Endothelial cell of umbilical vein (primary cell): ENCODE measurements at regions not wholly inside any gene's neighbourhood (a gene's known extent, or its start where the extent isn't known, plus 50 kb on each side); places are given as distances from the start of the nearest gene placed in this dataset.

Source experiments
- BruUV-seq: library from RNA; stranded (reverse); fragments of 400-500 nt; replicated peaks from 2 replicates; lab custom pipeline; 2021; lab: Mats Ljungman, UMichigan
- CTCF ChIA-PET: fragments of 300-600, 350-600 bp; sonication (Branson Sonifier 250); formaldehyde crosslinking; loops from one replicate; lab custom pipeline; 2021; ENCODE audit warnings: antibody characterized with exemption, inconsistent platforms; lab: Charles Lee
- POLR2A ChIA-PET: fragments of 300-600, 350-600 bp; sonication (Branson Sonifier 250); formaldehyde crosslinking; loops from one replicate; lab custom pipeline; 2021; ENCODE audit warnings: antibody characterized with exemption, inconsistent platforms; lab: Charles Lee
- DNase-seq: peaks from one replicate; pipeline ENCODE4 v3.0.0-alpha.2; 2011; ENCODE audit warnings: low read depth, low spot score
- FAIRE-seq: peaks from 2 replicates; lab custom pipeline; 2011; peaks lifted over from hg19 to GRCh38; lab: Jason Lieb, UNC
- H2AFZ ChIP-seq: 2 replicates; pipeline ENCODE4 v1.6.0; 2012; ENCODE audit warnings: low read depth, low read length, control low read depth, inconsistent platforms
- H3K27ac ChIP-seq: 2 replicates; pipeline ENCODE4 v1.5.1; 2011; ENCODE audit warnings: low read depth, mild to moderate bottlenecking, control low read depth, low read length, moderate library complexity; ENCODE audit not compliant: insufficient read depth
- H3K27me3 ChIP-seq, 2 experiments: 2 replicates each; pipeline versions ENCODE4 v1.6.0 to v1.6.1; 2011; ENCODE audit warnings: low read length in 2 of 2, mixed read lengths in 1 of 2; ENCODE audit not compliant: control insufficient read depth in 2 of 2, insufficient read depth in 2 of 2
- H3K36me3 ChIP-seq, 2 experiments: 2 replicates in 1 of 2; 3 replicates in 1 of 2; pipeline ENCODE4 v1.5.1; 2011; ENCODE audit warnings: low read length in 2 of 2, mild to moderate bottlenecking in 1 of 2, moderate library complexity in 1 of 2; ENCODE audit not compliant: control insufficient read depth in 2 of 2, insufficient read depth in 2 of 2; ENCODE audit errors: extremely low read depth in 1 of 2
- H3K4me1 ChIP-seq: 3 replicates; pipeline ENCODE4 v1.5.1; 2011; ENCODE audit warnings: mild to moderate bottlenecking, low read length; ENCODE audit not compliant: control insufficient read depth, insufficient read depth; ENCODE audit errors: extremely low read depth
- H3K4me2 ChIP-seq: 2 replicates; pipeline ENCODE4 v1.6.1; 2011; ENCODE audit warnings: low read length, control low read depth, mixed read lengths; ENCODE audit not compliant: insufficient read depth
- H3K4me3 ChIP-seq, 3 experiments: fragments of 200-600 bp in 1 of 3; sonication (generic), shearing (Covaris generic) in 1 of 3; replicated peaks in 1 of 3; 2 replicates each; pipeline ENCODE4 v1.5.1; 2011 to 2016; ENCODE audit warnings: control low read depth in 3 of 3, low read length in 3 of 3, mild to moderate bottlenecking in 2 of 3, inconsistent platforms in 1 of 3, low read depth in 1 of 3, moderate library complexity in 1 of 3; ENCODE audit not compliant: insufficient read depth in 1 of 3
- H3K79me2 ChIP-seq: 2 replicates; pipeline ENCODE4 v1.6.0; 2012; ENCODE audit warnings: low read length, inconsistent platforms; ENCODE audit not compliant: control insufficient read depth, insufficient read depth
- H3K9ac ChIP-seq: replicated peaks from 2 replicates; pipeline ENCODE3; 2011; ENCODE audit warnings: low read length, control low read depth; ENCODE audit not compliant: insufficient read depth; ENCODE audit errors: extremely low read depth
- H3K9me1 ChIP-seq: replicated peaks from 3 replicates; pipeline ENCODE4 v1.6.0; 2011; ENCODE audit warnings: mild to moderate bottlenecking, low read length; ENCODE audit not compliant: control insufficient read depth, insufficient read depth; ENCODE audit errors: extremely low read depth
- H3K9me3 ChIP-seq: replicated peaks from 2 replicates; pipeline ENCODE4 v1.5.1; 2012; ENCODE audit warnings: low read length, inconsistent platforms; ENCODE audit not compliant: control insufficient read depth, insufficient read depth
- H4K20me1 ChIP-seq: replicated peaks from 2 replicates; pipeline ENCODE3; 2011; ENCODE audit warnings: mild to moderate bottlenecking, low read length; ENCODE audit not compliant: control insufficient read depth, insufficient read depth; ENCODE audit errors: extremely low read depth
- EZH2 ChIP-seq: IDR thresholded peaks from 2 replicates; pipeline ENCODE4 v1.6.1; 2012; ENCODE audit warnings: borderline replicate concordance, low read depth, mild to moderate bottlenecking, moderate library complexity, low read length, inconsistent platforms; ENCODE audit not compliant: severe bottlenecking
- FOS ChIP-seq: IDR thresholded peaks from 2 replicates; pipeline ENCODE4 v1.6.1; 2011; ENCODE audit warnings: mild to moderate bottlenecking, low read length, moderate library complexity, borderline replicate concordance; ENCODE audit not compliant: insufficient read depth
- JUN ChIP-seq: IDR thresholded peaks from 2 replicates; pipeline ENCODE4 v1.6.1; 2011; ENCODE audit warnings: borderline replicate concordance, low read depth; ENCODE audit not compliant: insufficient read length, insufficient read depth
- MAX ChIP-seq: IDR thresholded peaks from 2 replicates; pipeline ENCODE4 v1.6.1; 2011; ENCODE audit not compliant: insufficient read depth, insufficient read length
- MYC ChIP-seq: IDR thresholded peaks from one replicate; pipeline ENCODE4 v1.6.1; 2011; ENCODE audit warnings: mild to moderate bottlenecking, low read depth, low read length
- POLR2AphosphoS5 ChIP-seq: IDR thresholded peaks from 2 replicates; pipeline ENCODE4 v1.6.1; 2012; ENCODE audit warnings: low read depth, mild to moderate bottlenecking, control low read depth, low read length, moderate library complexity; ENCODE audit not compliant: insufficient read depth
- dilution Hi-C: fragments of 300-500 bp; cut with MboI; formaldehyde crosslinking; loops from one replicate; pipeline ENCODE4 v1.15.0; 2019; ENCODE audit warnings: low sequenced_read_pairs; ENCODE audit not compliant: extremely low pct_ligation_motif_present
- intact Hi-C: fragments of 100-400 bp; cut with micrococcal nuclease; formaldehyde crosslinking; loops from one replicate; pipeline ENCODE4 v1.10.0; 2022

GRCh38 chr7:45511721-45512597 lies 62.2 kb upstream of the ADCY1 start:
- intact Hi-C loops, result no loop called here
- Histone ChIP-seq H3K4me1 (no peaks in the 10 kb centered on the region), H3K79me2 (no peaks in the 10 kb centered on the region), H2AFZ (no peak overlapping the region), H4K20me1 (no peaks in the 10 kb centered on the region), H3K9ac (no peak overlapping the region), H3K27ac (no peak overlapping the region), H3K4me3 (no peak overlapping the region), H3K27me3 (no peaks in the 10 kb centered on the region), H3K4me2 (no peak overlapping the region), H3K9me1 (no peaks in the 10 kb centered on the region), H3K9me3 (no peaks in the 10 kb centered on the region), H3K36me3 (no peaks in the 10 kb centered on the region)
- DNase-seq (no peak), FAIRE-seq (no peak)
- ChIA-PET POLR2A (no interaction called here), CTCF (no interaction called here)
- dilution Hi-C loops, result no loop called here
- TF ChIP-seq JUN (no peak), FOS (no peak), MYC (no peak)
- no TSS peak for BruUV-seq

GRCh38 chr7:45514944-45515343 lies 59.2 kb upstream of the ADCY1 start:
- intact Hi-C loops, result no loop called here
- Histone ChIP-seq H3K79me2 (no peaks in the 10 kb centered on the region), H3K4me1 (no peaks in the 10 kb centered on the region), H3K27me3 (no peaks in the 10 kb centered on the region), H3K4me2 (no peak overlapping the region), H3K9ac (no peak overlapping the region), H3K9me3 (no peaks in the 10 kb centered on the region), H4K20me1 (no peaks in the 10 kb centered on the region), H3K9me1 (no peaks in the 10 kb centered on the region), H3K27ac (no peak overlapping the region), H2AFZ (no peak overlapping the region), H3K36me3 (no peaks in the 10 kb centered on the region), H3K4me3 (no peak overlapping the region)
- ChIA-PET CTCF (no interaction called here), POLR2A (no interaction called here)
- no peak for DNase-seq
- dilution Hi-C loops, result no loop called here
- no peak for TF ChIP-seq FOS
- TF ChIP-seq EZH2, result no peak
- no peak for TF ChIP-seq POLR2AphosphoS5
- TF ChIP-seq MAX, result no peak
- no TSS peak for BruUV-seq
- no peak for FAIRE-seq
